MM.1S (cell line): ENCODE measurements at regions not wholly inside any gene's neighbourhood (a gene's known extent, or its start where the extent isn't known, plus 50 kb on each side); places are given as distances from the start of the nearest gene placed in this dataset.

Source experiments
- DNase-seq: peaks from one replicate; pipeline ENCODE4 v3.0.0-alpha.2; 2015
- H2AFZ ChIP-seq: fragments of 300-600 bp; sonication (generic); 2 replicates; pipeline ENCODE4 v1.6.0; 2016; ENCODE audit warnings: antibody characterized with exemption, low read length
- H3F3A ChIP-seq: fragments of 300-600 bp; sonication (generic); 2 replicates; pipeline ENCODE4 v1.6.1; 2016; ENCODE audit warnings: mild to moderate bottlenecking, antibody characterized with exemption, low read length, moderate library complexity, mixed read lengths; ENCODE audit not compliant: insufficient read depth
- H3K27ac ChIP-seq: fragments of 300-600 bp; sonication (generic); 2 replicates; pipeline ENCODE4 v1.5.1; 2016; ENCODE audit warnings: mild to moderate bottlenecking, low read length
- H3K27me3 ChIP-seq: fragments of 300-600 bp; sonication (generic); replicated peaks from 2 replicates; pipeline ENCODE4 v1.6.0; 2016; ENCODE audit warnings: low read length; ENCODE audit not compliant: insufficient read depth
- H3K36me3 ChIP-seq: fragments of 300-600 bp; sonication (generic); replicated peaks from 2 replicates; pipeline ENCODE4 v1.6.1; 2016; ENCODE audit warnings: mild to moderate bottlenecking, low read length, mixed read lengths; ENCODE audit not compliant: insufficient read depth
- H3K4me1 ChIP-seq: fragments of 300-600 bp; sonication (generic); 2 replicates; pipeline ENCODE4 v1.6.1; 2016; ENCODE audit warnings: low read length, mixed read lengths
- H3K4me2 ChIP-seq: fragments of 300-600 bp; sonication (generic); 2 replicates; pipeline ENCODE4 v1.6.0; 2016; ENCODE audit warnings: low read depth, low read length
- H3K4me3 ChIP-seq: fragments of 300-600 bp; sonication (generic); 2 replicates; pipeline ENCODE4 v1.5.1; 2016; ENCODE audit warnings: low read length, mixed read lengths
- H3K79me2 ChIP-seq: fragments of 300-600 bp; sonication (generic); 2 replicates; pipeline ENCODE4 v1.6.1; 2016; ENCODE audit warnings: mixed run types, low read length, mixed read lengths
- H3K9ac ChIP-seq: fragments of 300-600 bp; sonication (generic); 2 replicates; pipeline ENCODE4 v1.6.1; 2016; ENCODE audit warnings: low read length, mixed read lengths
- H3K9me2 ChIP-seq: fragments of 300-600 bp; sonication (generic); replicated peaks from 2 replicates; pipeline ENCODE4 v1.6.1; 2016; ENCODE audit warnings: mild to moderate bottlenecking, low read length, mixed read lengths; ENCODE audit not compliant: insufficient read depth
- H3K9me3 ChIP-seq: fragments of 300-600 bp; sonication (generic); replicated peaks from 2 replicates; pipeline ENCODE4 v1.6.1; 2016; ENCODE audit warnings: mild to moderate bottlenecking, low read length, mixed read lengths; ENCODE audit not compliant: insufficient read depth
- H4K20me1 ChIP-seq: fragments of 300-600 bp; sonication (generic); 2 replicates; pipeline ENCODE4 v1.6.1; 2016; ENCODE audit warnings: mild to moderate bottlenecking, low read length, moderate library complexity, mixed read lengths; ENCODE audit not compliant: insufficient read depth
- EZH2 ChIP-seq: fragments of 300-600 bp; sonication (generic); optimal IDR thresholded peaks from 2 replicates; pipeline ENCODE3; 2017; ENCODE audit warnings: low read depth, mild to moderate bottlenecking, antibody characterized with exemption, low read length, mixed read lengths
- EZH2phosphoT487 ChIP-seq: fragments of 300-600 bp; sonication (generic); IDR thresholded peaks from 2 replicates; pipeline ENCODE4 v1.6.1; 2018; ENCODE audit warnings: antibody characterized with exemption, low read length
- TF ChIP-seq, protein P1 (sequence below): fragments of 300-600 bp; sonication (generic); IDR thresholded peaks from 2 replicates; pipeline ENCODE4 v1.5.1; 2016; ENCODE audit warnings: antibody characterized with exemption, low read length, mixed read lengths

DNA sequence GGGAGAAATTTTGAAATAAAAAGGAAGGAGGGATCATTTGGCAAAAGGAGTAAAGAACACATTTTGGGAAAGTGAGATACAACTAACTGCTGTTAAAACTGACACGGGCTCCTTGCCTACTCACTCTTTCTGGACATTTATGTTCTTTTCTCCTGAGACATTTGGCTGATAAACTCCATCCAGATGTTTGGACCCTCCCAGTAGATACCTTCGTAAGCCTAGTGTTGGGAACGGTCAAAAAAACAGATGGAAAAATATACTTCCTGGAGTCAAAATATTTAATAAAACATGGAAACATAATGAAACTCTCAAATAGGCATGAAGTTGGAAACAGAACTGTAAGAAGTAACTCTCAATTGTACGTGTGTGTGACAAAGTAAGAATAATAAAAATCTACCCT lies 360.1 kb upstream of the RIOK2 start:
- H3F3A ChIP-seq: no peaks in the 10 kb centered on the region
- H4K20me1 ChIP-seq: no peaks in the 10 kb centered on the region
- no peak overlapping the region for H2AFZ ChIP-seq
- H3K9ac ChIP-seq: no peak overlapping the region
- H3K9me3 ChIP-seq: no peaks in the 10 kb centered on the region
- no peak for DNase-seq
- peaks cover 5% of the 10 kb centered on the region; the same call in 1 of the 2 replicates for H3K4me1 ChIP-seq
- TF ChIP-seq EZH2phosphoT487: no peak
- TF ChIP-seq, protein P1, sequence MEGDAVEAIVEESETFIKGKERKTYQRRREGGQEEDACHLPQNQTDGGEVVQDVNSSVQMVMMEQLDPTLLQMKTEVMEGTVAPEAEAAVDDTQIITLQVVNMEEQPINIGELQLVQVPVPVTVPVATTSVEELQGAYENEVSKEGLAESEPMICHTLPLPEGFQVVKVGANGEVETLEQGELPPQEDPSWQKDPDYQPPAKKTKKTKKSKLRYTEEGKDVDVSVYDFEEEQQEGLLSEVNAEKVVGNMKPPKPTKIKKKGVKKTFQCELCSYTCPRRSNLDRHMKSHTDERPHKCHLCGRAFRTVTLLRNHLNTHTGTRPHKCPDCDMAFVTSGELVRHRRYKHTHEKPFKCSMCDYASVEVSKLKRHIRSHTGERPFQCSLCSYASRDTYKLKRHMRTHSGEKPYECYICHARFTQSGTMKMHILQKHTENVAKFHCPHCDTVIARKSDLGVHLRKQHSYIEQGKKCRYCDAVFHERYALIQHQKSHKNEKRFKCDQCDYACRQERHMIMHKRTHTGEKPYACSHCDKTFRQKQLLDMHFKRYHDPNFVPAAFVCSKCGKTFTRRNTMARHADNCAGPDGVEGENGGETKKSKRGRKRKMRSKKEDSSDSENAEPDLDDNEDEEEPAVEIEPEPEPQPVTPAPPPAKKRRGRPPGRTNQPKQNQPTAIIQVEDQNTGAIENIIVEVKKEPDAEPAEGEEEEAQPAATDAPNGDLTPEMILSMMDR: no peak
- no peaks in the 10 kb centered on the region for H3K36me3 ChIP-seq
- H3K9me2 ChIP-seq: no peaks in the 10 kb centered on the region
- H3K27ac ChIP-seq: no peak overlapping the region
- H3K4me3 ChIP-seq: no peak overlapping the region
- H3K27me3 ChIP-seq: no peaks in the 10 kb centered on the region
- H3K79me2 ChIP-seq: no peaks in the 10 kb centered on the region
- H3K4me2 ChIP-seq: no peak overlapping the region

DNA sequence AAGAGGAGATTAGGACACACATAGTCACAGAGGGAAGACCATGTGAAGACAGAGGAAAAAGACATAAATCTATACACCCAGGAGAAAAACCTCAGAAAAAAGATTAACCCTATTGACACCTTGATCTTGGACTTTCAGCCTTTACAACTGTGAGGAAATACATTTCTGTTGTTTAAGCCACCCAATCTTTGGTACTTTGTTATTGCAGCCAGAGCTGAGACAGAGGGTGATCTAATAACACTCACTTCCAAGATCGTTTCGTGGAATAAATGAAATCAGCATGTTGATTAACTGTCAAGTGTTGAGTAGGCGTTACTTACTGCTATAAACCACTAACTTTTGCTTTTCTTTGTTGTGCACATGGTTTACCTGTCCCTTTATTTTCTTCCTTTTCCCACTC lies 361.2 kb upstream of the RIOK2 start:
- no peak overlapping the region for H3K9ac ChIP-seq
- no peaks in the 10 kb centered on the region for H3F3A ChIP-seq
- H3K27ac ChIP-seq: no peak overlapping the region
- DNase-seq: no peak
- H3K4me2 ChIP-seq: no peak overlapping the region
- no peaks in the 10 kb centered on the region for H3K36me3 ChIP-seq
- no peak for TF ChIP-seq EZH2
- TF ChIP-seq EZH2phosphoT487: no peak
- TF ChIP-seq, protein P1: no peak
- no peaks in the 10 kb centered on the region for H3K9me2 ChIP-seq
- peaks cover 9% of the 10 kb centered on the region; the same call in 1 of the 2 replicates for H3K4me1 ChIP-seq
- no peak overlapping the region for H3K4me3 ChIP-seq
- no peak overlapping the region for H2AFZ ChIP-seq
- no peaks in the 10 kb centered on the region for H4K20me1 ChIP-seq
- H3K79me2 ChIP-seq: no peaks in the 10 kb centered on the region
- H3K9me3 ChIP-seq: no peaks in the 10 kb centered on the region
- H3K27me3 ChIP-seq: no peaks in the 10 kb centered on the region

DNA sequence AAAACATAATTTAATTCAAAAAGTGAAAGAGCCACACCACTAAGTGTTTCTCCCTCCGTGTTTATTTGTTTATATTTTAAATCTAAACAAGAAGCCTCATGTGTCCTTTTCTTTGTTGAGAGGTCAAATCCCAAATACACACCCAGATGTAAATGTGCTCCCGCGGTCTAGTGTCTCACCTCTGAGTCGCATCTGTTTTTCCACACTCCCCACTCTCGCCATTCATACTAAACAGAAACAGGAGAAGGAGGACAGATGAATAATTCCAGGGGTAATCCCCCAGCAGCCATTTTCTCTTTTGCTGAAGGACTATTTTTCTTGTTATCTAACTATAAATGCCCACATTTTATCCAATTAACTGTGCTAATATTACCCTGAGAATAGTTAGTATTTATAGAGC lies 361.6 kb upstream of the RIOK2 start:
- H3K36me3 ChIP-seq: no peaks in the 10 kb centered on the region
- no peak overlapping the region for H3K27ac ChIP-seq
- no peaks in the 10 kb centered on the region for H3K79me2 ChIP-seq
- H3K9me3 ChIP-seq: no peaks in the 10 kb centered on the region
- H3K27me3 ChIP-seq: no peaks in the 10 kb centered on the region
- H3K4me1 ChIP-seq: peaks cover 9% of the 10 kb centered on the region; the same call in 1 of the 2 replicates
- H3K4me3 ChIP-seq: no peak overlapping the region
- H3F3A ChIP-seq: no peaks in the 10 kb centered on the region
- H2AFZ ChIP-seq: no peak overlapping the region
- H4K20me1 ChIP-seq: no peaks in the 10 kb centered on the region
- H3K9me2 ChIP-seq: no peaks in the 10 kb centered on the region
- no peak overlapping the region for H3K4me2 ChIP-seq
- TF ChIP-seq, protein P1: no peak
- TF ChIP-seq EZH2phosphoT487: no peak
- no peak for TF ChIP-seq EZH2
- H3K9ac ChIP-seq: no peak overlapping the region
- no peak for DNase-seq
